ENCODE measurements at regions not wholly inside any gene's neighbourhood (a gene's known extent, or its start where the extent isn't known, plus 50 kb on each side); places are given as distances from the start of the nearest gene placed in this dataset.

- H3K4me3 ChIP-seq (ENCODE audit: low read depth, low read length) = no peak overlapping the region
- 50% methylated on average over 1 of the region's 5 CpGs for WGBS (ENCODE audit: insufficient coverage)
- peak in 2 of 6 donors; percentile 58 to 87 for DNase-seq (ENCODE audit: low read depth in 4 of 6, low spot score in 6 of 6)
- no peaks in the 10 kb centered on the region for H3K27me3 ChIP-seq (ENCODE audit: control insufficient read depth, insufficient read depth, low read length)
- H3K36me3 ChIP-seq (ENCODE audit: control insufficient read depth, insufficient read depth, low read length) = no peaks in the 10 kb centered on the region
- no peaks in the 10 kb centered on the region for H3K4me1 ChIP-seq (ENCODE audit: control insufficient read depth, insufficient read depth, low read length)
- no peak overlapping the region for H3K27ac ChIP-seq (ENCODE audit: low read depth, low read length)
- no peaks in the 10 kb centered on the region for H3K9me3 ChIP-seq (ENCODE audit: control insufficient read depth, insufficient read depth, low read length)
These were observed 381.0 kb downstream of the NOVA1 start for GRCh38 chr14:26216786-26217185.

GRCh38 chr14:26213846-26214575 lies 383.8 kb downstream of the NOVA1 start:
- Histone ChIP-seq H3K4me3 (ENCODE audit: low read depth, low read length) (no peak overlapping the region), H3K27me3 (ENCODE audit: control insufficient read depth, insufficient read depth, low read length) (no peaks in the 10 kb centered on the region), H3K27ac (ENCODE audit: low read depth, low read length) (no peak overlapping the region), H3K9me3 (ENCODE audit: control insufficient read depth, insufficient read depth, low read length) (no peaks in the 10 kb centered on the region), H3K36me3 (ENCODE audit: control insufficient read depth, insufficient read depth, low read length) (no peaks in the 10 kb centered on the region), H3K4me1 (ENCODE audit: control insufficient read depth, insufficient read depth, low read length) (no peaks in the 10 kb centered on the region)
- WGBS (ENCODE audit: insufficient coverage) = no CpG with 5 or more reads among the region's 1 CpG
- DNase-seq (ENCODE audit: low read depth in 4 of 6, low spot score in 6 of 6) = peak in 1 of 6 donors; percentile 76

- H3K4me3 ChIP-seq (ENCODE audit: low read depth, low read length) = no peak overlapping the region
- no peaks in the 10 kb centered on the region for H3K36me3 ChIP-seq (ENCODE audit: control insufficient read depth, insufficient read depth, low read length)
- H3K9me3 ChIP-seq (ENCODE audit: control insufficient read depth, insufficient read depth, low read length) = no peaks in the 10 kb centered on the region
- H3K4me1 ChIP-seq (ENCODE audit: control insufficient read depth, insufficient read depth, low read length) = peaks cover 6% of the 10 kb centered on the region
- DNase-seq (ENCODE audit: low read depth in 4 of 6, low spot score in 6 of 6) = peak in 1 of 6 donors; percentile 53
- H3K27me3 ChIP-seq (ENCODE audit: control insufficient read depth, insufficient read depth, low read length) = no peaks in the 10 kb centered on the region
- no CpG with 5 or more reads among the region's 2 CpGs for WGBS (ENCODE audit: insufficient coverage)
- no peak overlapping the region for H3K27ac ChIP-seq (ENCODE audit: low read depth, low read length)
These were observed 388.1 kb downstream of the NOVA1 start for GRCh38 chr14:26209699-26210098.

- WGBS (ENCODE audit: insufficient coverage) = no CpG with 5 or more reads among the region's 2 CpGs
- H3K4me3 ChIP-seq (ENCODE audit: low read depth, low read length) = no peak overlapping the region
- H3K9me3 ChIP-seq (ENCODE audit: control insufficient read depth, insufficient read depth, low read length) = no peaks in the 10 kb centered on the region
- H3K36me3 ChIP-seq (ENCODE audit: control insufficient read depth, insufficient read depth, low read length) = no peaks in the 10 kb centered on the region
- H3K27me3 ChIP-seq (ENCODE audit: control insufficient read depth, insufficient read depth, low read length) = no peaks in the 10 kb centered on the region
- no peak overlapping the region for H3K27ac ChIP-seq (ENCODE audit: low read depth, low read length)
- DNase-seq (ENCODE audit: low read depth in 4 of 6, low spot score in 6 of 6) = peak in 2 of 6 donors; percentile 35 to 75
- peaks cover 8% of the 10 kb centered on the region for H3K4me1 ChIP-seq (ENCODE audit: control insufficient read depth, insufficient read depth, low read length)
These were observed 391.2 kb downstream of the NOVA1 start for GRCh38 chr14:26206640-26207039.

- Histone ChIP-seq H3K27ac (ENCODE audit: low read depth, low read length) (peak overlapping the region; percentile 82), H3K9me3 (ENCODE audit: control insufficient read depth, insufficient read depth, low read length) (no peaks in the 10 kb centered on the region), H3K4me3 (ENCODE audit: low read depth, low read length) (peak overlapping the region; percentile 67), H3K4me1 (ENCODE audit: control insufficient read depth, insufficient read depth, low read length) (peaks cover 8% of the 10 kb centered on the region), H3K27me3 (ENCODE audit: control insufficient read depth, insufficient read depth, low read length) (no peaks in the 10 kb centered on the region), H3K36me3 (ENCODE audit: control insufficient read depth, insufficient read depth, low read length) (no peaks in the 10 kb centered on the region)
- WGBS (ENCODE audit: insufficient coverage) = 1% methylated on average over 48 of the region's 48 CpGs
- peak in 5 of 6 donors; percentile 45 to 87 (median 68) for DNase-seq (ENCODE audit: low read depth in 4 of 6, low spot score in 6 of 6)
These were observed 392.9 kb downstream of the NOVA1 start for GRCh38 chr14:26204728-26205479.

- H3K27ac ChIP-seq (ENCODE audit: low read depth, low read length) = peak overlapping the region; percentile 82
- no peaks in the 10 kb centered on the region for H3K27me3 ChIP-seq (ENCODE audit: control insufficient read depth, insufficient read depth, low read length)
These were observed 393.5 kb downstream of the NOVA1 start for GRCh38 chr14:26204366-26204727.

GRCh38 chr14:26200687-26201086 lies 397.1 kb downstream of the NOVA1 start:
- Histone ChIP-seq H3K4me3 (ENCODE audit: low read depth, low read length) (no peak overlapping the region), H3K27ac (ENCODE audit: low read depth, low read length) (no peak overlapping the region), H3K36me3 (ENCODE audit: control insufficient read depth, insufficient read depth, low read length) (no peaks in the 10 kb centered on the region), H3K27me3 (ENCODE audit: control insufficient read depth, insufficient read depth, low read length) (no peaks in the 10 kb centered on the region), H3K9me3 (ENCODE audit: control insufficient read depth, insufficient read depth, low read length) (no peaks in the 10 kb centered on the region), H3K4me1 (ENCODE audit: control insufficient read depth, insufficient read depth, low read length) (peaks cover 8% of the 10 kb centered on the region)
- no peak for DNase-seq (ENCODE audit: low read depth in 4 of 6, low spot score in 6 of 6)
- WGBS (ENCODE audit: insufficient coverage) = no CpG with 5 or more reads among the region's 3 CpGs

More at GRCh38 chr14:26204366-26204727, 393.5 kb downstream of the NOVA1 start:
- 40% methylated on average over 1 of the region's 5 CpGs for WGBS (ENCODE audit: insufficient coverage)
- H3K9me3 ChIP-seq (ENCODE audit: control insufficient read depth, insufficient read depth, low read length) = no peaks in the 10 kb centered on the region
- H3K4me3 ChIP-seq (ENCODE audit: low read depth, low read length) = peak overlapping the region; percentile 67
- H3K4me1 ChIP-seq (ENCODE audit: control insufficient read depth, insufficient read depth, low read length) = peaks cover 8% of the 10 kb centered on the region
- peak in 1 of 6 donors; percentile 53 for DNase-seq (ENCODE audit: low read depth in 4 of 6, low spot score in 6 of 6)
- H3K36me3 ChIP-seq (ENCODE audit: control insufficient read depth, insufficient read depth, low read length) = no peaks in the 10 kb centered on the region

GRCh38 chr14:26199590-26200370 lies 398.1 kb downstream of the NOVA1 start:
- WGBS (ENCODE audit: insufficient coverage) = 75% methylated on average over 1 of the region's 6 CpGs
- Histone ChIP-seq H3K27me3 (ENCODE audit: control insufficient read depth, insufficient read depth, low read length) (no peaks in the 10 kb centered on the region), H3K4me3 (ENCODE audit: low read depth, low read length) (no peak overlapping the region), H3K4me1 (ENCODE audit: control insufficient read depth, insufficient read depth, low read length) (peaks cover 3% of the 10 kb centered on the region), H3K27ac (ENCODE audit: low read depth, low read length) (no peak overlapping the region), H3K9me3 (ENCODE audit: control insufficient read depth, insufficient read depth, low read length) (no peaks in the 10 kb centered on the region), H3K36me3 (ENCODE audit: control insufficient read depth, insufficient read depth, low read length) (no peaks in the 10 kb centered on the region)
- DNase-seq (ENCODE audit: low read depth in 4 of 6, low spot score in 6 of 6) = no peak

GRCh38 chr14:26199096-26199495 lies 398.7 kb downstream of the NOVA1 start:
- Histone ChIP-seq H3K36me3 (ENCODE audit: control insufficient read depth, insufficient read depth, low read length) (no peaks in the 10 kb centered on the region), H3K27ac (ENCODE audit: low read depth, low read length) (no peak overlapping the region), H3K4me1 (ENCODE audit: control insufficient read depth, insufficient read depth, low read length) (no peaks in the 10 kb centered on the region), H3K4me3 (ENCODE audit: low read depth, low read length) (no peak overlapping the region), H3K9me3 (ENCODE audit: control insufficient read depth, insufficient read depth, low read length) (no peaks in the 10 kb centered on the region), H3K27me3 (ENCODE audit: control insufficient read depth, insufficient read depth, low read length) (no peaks in the 10 kb centered on the region)
- no peak for DNase-seq (ENCODE audit: low read depth in 4 of 6, low spot score in 6 of 6)
- WGBS (ENCODE audit: insufficient coverage) = no CpG with 5 or more reads among the region's 2 CpGs

All from spinal cord (tissue), 9 donors.